Stomach (tissue), 8 donors: ENCODE measurements at regions not wholly inside any gene's neighbourhood (a gene's known extent, or its start where the extent isn't known, plus 50 kb on each side); places are given as distances from the start of the nearest gene placed in this dataset.

ENCODE experiments used
- DNase-seq, 2 donors: peaks; one replicate each; pipeline versions ENCODE4 v3.0.0 to v3.0.0-alpha.2; 2013 to 2019
- H3K27ac ChIP-seq, 5 donors: fragments of 200-600 bp in 4 of 5; sonication (generic) in 4 of 5; one replicate each; pipeline ENCODE4 v1.5.1; 2013 to 2019; ENCODE audit warnings: mild to moderate bottlenecking in 1 of 5, moderate library complexity in 1 of 5
- H3K27me3 ChIP-seq, 3 donors: fragments of 200-600 bp; sonication (generic); one replicate each; pipeline ENCODE4 v1.5.1; 2017 to 2019; ENCODE audit warnings: mixed run types in 1 of 3
- H3K36me3 ChIP-seq, 4 donors: fragments of 200-600 bp; sonication (generic); 1 replicate in 3 of 4; 2 replicates in 1 of 4; pipeline ENCODE4 v1.5.1; 2016 to 2019
- H3K4me1 ChIP-seq, 4 donors: fragments of 200-600 bp; sonication (generic); one replicate each; pipeline ENCODE4 v1.5.1; 2016 to 2019
- H3K4me3 ChIP-seq, 4 donors: fragments of 200-600 bp; sonication (generic) in 3 of 4; one replicate each; pipeline ENCODE4 v1.5.1; 2016 to 2019; ENCODE audit warnings: mild to moderate bottlenecking in 1 of 4
- H3K9me3 ChIP-seq, 4 donors: fragments of 200-600 bp; sonication (generic); one replicate each; pipeline ENCODE4 v1.5.1; 2016 to 2019
- EP300 ChIP-seq: sonication (generic); formaldehyde crosslinking; IDR thresholded peaks from one replicate; pipeline ENCODE4 v1.6.1; 2017; ENCODE audit warnings: antibody characterized with exemption
- POLR2A ChIP-seq, 4 donors: fragments of 450-650 bp; IDR thresholded peaks; one replicate each; pipeline ENCODE4 v1.6.1; 2016; ENCODE audit warnings: antibody characterized with exemption in 4 of 4, control low read depth in 2 of 4, mild to moderate bottlenecking in 1 of 4, moderate library complexity in 1 of 4
- POLR2AphosphoS5 ChIP-seq, 3 donors: sonication (generic); formaldehyde crosslinking; IDR thresholded peaks; one replicate each; pipeline ENCODE4 v1.6.1; 2016; ENCODE audit warnings: antibody characterized with exemption in 3 of 3
- WGBS, 5 donors: extraction: QIAGEN DNeasy Blood & Tissue Kit in 3 of 5; methylation state at CpG; one replicate each; pipeline versions ENCODE4 v1.1.5 to v1.1.7; 2013 to 2018; 5-methylcytosine and 5-hydroxymethylcytosine counted together
- intact Hi-C: fragments of 100-400 bp; cut with DNase I; formaldehyde crosslinking; loops from one replicate; pipeline ENCODE4 v1.15.1; 2023; ENCODE audit warnings: low total_unique reads
- TF ChIP-seq, protein P1 (sequence below), 7 experiments: fragments of 450-650 bp in 4 of 7; fragments of 200-600 bp in 3 of 7; sonication (generic) in 3 of 7; IDR thresholded peaks; one replicate each; pipeline ENCODE4 v1.5.1; 2016 to 2019; ENCODE audit warnings: antibody characterized with exemption in 7 of 7, control low read depth in 2 of 7, mild to moderate bottlenecking in 1 of 7
- donor health status: healthy with polysubstance abuse.
- donor health status: Bipolar disorder and iron deficiency.
- donor health status: healthy.

DNA sequence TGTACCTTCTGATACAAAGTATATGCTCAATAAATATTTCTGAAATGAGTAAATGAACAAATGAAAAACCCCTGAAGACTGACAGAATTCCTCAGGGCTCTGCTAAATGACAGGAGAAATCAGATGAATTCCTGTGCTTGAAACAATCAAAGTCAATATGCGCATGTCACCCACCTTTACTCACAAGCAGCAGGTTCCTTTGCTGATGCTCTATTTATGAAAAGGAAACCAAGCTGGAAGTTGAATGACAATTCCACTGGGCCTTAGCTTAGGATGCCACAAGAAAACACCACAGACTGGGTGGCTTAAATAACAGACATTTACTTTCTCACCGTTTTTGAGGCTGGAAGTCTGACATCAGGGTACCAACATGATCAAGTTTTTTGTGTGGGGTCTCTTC is 477.5 kb upstream of the TEX13C start:
- intact Hi-C loops, result no loop called here
- H3K27ac ChIP-seq, result no peak overlapping the region
- no peak for TF ChIP-seq POLR2A (IDR thresholded peaks at IDR 0.05)
- TF ChIP-seq, protein P1, sequence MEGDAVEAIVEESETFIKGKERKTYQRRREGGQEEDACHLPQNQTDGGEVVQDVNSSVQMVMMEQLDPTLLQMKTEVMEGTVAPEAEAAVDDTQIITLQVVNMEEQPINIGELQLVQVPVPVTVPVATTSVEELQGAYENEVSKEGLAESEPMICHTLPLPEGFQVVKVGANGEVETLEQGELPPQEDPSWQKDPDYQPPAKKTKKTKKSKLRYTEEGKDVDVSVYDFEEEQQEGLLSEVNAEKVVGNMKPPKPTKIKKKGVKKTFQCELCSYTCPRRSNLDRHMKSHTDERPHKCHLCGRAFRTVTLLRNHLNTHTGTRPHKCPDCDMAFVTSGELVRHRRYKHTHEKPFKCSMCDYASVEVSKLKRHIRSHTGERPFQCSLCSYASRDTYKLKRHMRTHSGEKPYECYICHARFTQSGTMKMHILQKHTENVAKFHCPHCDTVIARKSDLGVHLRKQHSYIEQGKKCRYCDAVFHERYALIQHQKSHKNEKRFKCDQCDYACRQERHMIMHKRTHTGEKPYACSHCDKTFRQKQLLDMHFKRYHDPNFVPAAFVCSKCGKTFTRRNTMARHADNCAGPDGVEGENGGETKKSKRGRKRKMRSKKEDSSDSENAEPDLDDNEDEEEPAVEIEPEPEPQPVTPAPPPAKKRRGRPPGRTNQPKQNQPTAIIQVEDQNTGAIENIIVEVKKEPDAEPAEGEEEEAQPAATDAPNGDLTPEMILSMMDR (IDR thresholded peaks at IDR 0.05), result no peak
- TF ChIP-seq POLR2AphosphoS5 (IDR thresholded peaks at IDR 0.05), result no peak
- no peak for TF ChIP-seq EP300
- no peak overlapping the region for H3K4me3 ChIP-seq
- no peaks in the 10 kb centered on the region for H3K9me3 ChIP-seq
- no peak for DNase-seq
- H3K36me3 ChIP-seq, result no peaks in the 10 kb centered on the region
- no peaks in the 10 kb centered on the region for H3K4me1 ChIP-seq
- H3K27me3 ChIP-seq, result no peaks in the 10 kb centered on the region
- 58 to 68% (median 63%) methylated on average over 2 of the region's 2 CpGs for WGBS, 5 donors

DNA sequence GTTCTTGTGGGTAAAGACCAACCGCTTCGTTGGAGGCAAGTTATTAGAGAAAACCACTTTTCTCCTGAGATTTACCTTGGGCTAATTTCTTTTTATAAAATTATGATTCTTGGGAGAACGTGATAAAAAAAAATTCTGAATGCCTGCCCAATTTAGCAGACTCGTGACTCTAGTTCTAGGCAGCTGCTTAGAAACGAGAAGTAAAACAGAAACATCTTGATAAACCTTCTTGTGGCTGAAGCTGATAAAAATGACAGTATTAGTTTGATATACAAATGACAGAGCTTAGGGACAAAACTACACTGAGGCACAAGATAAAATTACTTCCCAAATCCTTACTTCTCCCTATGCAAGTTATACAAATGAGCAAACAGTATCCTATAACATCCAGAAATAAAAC is 458.9 kb upstream of the TEX13C start:
- no peak for TF ChIP-seq POLR2AphosphoS5 (IDR thresholded peaks at IDR 0.05)
- TF ChIP-seq POLR2A (IDR thresholded peaks at IDR 0.05), result no peak
- no peak for TF ChIP-seq EP300
- TF ChIP-seq, protein P1 (IDR thresholded peaks at IDR 0.05), result no peak
- no peak overlapping the region for H3K27ac ChIP-seq
- intact Hi-C loops, result no loop called here
- no peaks in the 10 kb centered on the region for H3K27me3 ChIP-seq
- no peaks in the 10 kb centered on the region for H3K36me3 ChIP-seq
- H3K4me3 ChIP-seq, result no peak overlapping the region
- no peaks in the 10 kb centered on the region for H3K4me1 ChIP-seq
- WGBS, 5 donors, result 15 to 62% (median 43%) methylated on average over 5 of the region's 5 CpGs
- no peaks in the 10 kb centered on the region for H3K9me3 ChIP-seq
- DNase-seq, result no peak

DNA sequence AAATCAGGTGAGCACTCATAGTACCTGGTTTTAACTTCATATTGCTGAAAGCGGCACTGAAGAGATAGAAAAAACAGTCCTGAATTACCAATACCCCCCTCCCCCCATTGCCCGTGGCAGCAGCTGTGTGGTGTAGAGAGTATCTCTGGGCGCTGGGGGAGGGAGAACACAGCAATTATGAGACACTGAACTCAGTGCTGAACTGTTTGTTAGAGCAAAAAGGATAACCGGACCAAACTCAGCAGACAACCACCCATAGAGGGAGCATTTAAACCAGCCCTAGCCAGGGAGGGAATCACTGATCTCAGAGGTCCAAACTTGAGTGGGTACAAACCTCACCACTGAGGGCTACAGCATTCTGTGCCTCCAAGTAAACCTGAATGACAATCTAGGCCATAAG is 457.4 kb upstream of the TEX13C start:
- H3K27me3 ChIP-seq, result no peaks in the 10 kb centered on the region
- H3K4me1 ChIP-seq, result no peaks in the 10 kb centered on the region
- no peak for DNase-seq
- intact Hi-C loops, result no loop called here
- H3K27ac ChIP-seq, result no peak overlapping the region
- TF ChIP-seq, protein P1 (IDR thresholded peaks at IDR 0.05), result no peak
- TF ChIP-seq POLR2A (IDR thresholded peaks at IDR 0.05), result no peak
- no peak for TF ChIP-seq EP300
- no peak for TF ChIP-seq POLR2AphosphoS5 (IDR thresholded peaks at IDR 0.05)
- H3K4me3 ChIP-seq, result no peak overlapping the region
- WGBS, 5 donors, result 68 to 88% (median 76%) methylated on average over 3 to 4 of the region's 4 CpGs
- H3K36me3 ChIP-seq, result no peaks in the 10 kb centered on the region
- no peaks in the 10 kb centered on the region for H3K9me3 ChIP-seq

DNA sequence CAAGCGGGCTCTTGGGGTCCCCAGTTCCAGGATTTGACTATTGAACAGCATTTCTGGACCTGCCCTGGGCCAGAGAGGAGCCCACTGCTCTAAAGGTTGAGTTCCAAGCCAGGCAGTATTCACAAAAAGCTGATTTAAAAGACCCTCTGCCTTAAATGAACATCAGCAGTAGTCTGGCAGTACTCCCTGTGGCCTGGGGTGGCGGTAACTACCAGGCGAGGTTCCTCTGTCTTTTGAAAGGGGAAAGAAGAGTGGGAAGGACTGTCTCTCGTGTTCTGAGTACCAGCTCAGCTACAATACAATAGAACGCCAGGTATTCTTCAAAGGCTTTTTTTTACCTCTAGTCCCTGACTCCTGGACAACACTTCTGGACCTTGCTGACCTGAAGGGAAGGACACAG is 456.4 kb upstream of the TEX13C start:
- H3K4me3 ChIP-seq, result no peak overlapping the region
- H3K36me3 ChIP-seq, result no peaks in the 10 kb centered on the region
- TF ChIP-seq POLR2AphosphoS5 (IDR thresholded peaks at IDR 0.05), result no peak
- TF ChIP-seq POLR2A (IDR thresholded peaks at IDR 0.05), result no peak
- TF ChIP-seq EP300, result no peak
- TF ChIP-seq, protein P1 (IDR thresholded peaks at IDR 0.05), result no peak
- no peaks in the 10 kb centered on the region for H3K4me1 ChIP-seq
- intact Hi-C loops, result no loop called here
- H3K9me3 ChIP-seq, result peaks cover 0 to 4% (median 0%) of the 10 kb centered on the region in 4 donors
- H3K27ac ChIP-seq, result no peak overlapping the region
- no peaks in the 10 kb centered on the region for H3K27me3 ChIP-seq
- 48 to 77% (median 64%) methylated on average over 5 of the region's 5 CpGs for WGBS, 5 donors
- DNase-seq, result no peak
